ENCODE measurements at regions not wholly inside any gene's neighbourhood (a gene's known extent, or its start where the extent isn't known, plus 50 kb on each side); places are given as distances from the start of the nearest gene placed in this dataset.

GRCh38 chr3:193859195-193859594 lies 266.2 kb downstream of the OPA1 start:
- Histone ChIP-seq H3K9me3 (ENCODE audit: control insufficient read depth, low read length) (no peaks in the 10 kb centered on the region), H3K4me1 (no peaks in the 10 kb centered on the region), H2AFZ (no peak overlapping the region), H3K79me2 (no peaks in the 10 kb centered on the region), H3K4me2 (ENCODE audit: low read length) (no peak overlapping the region), H3K9ac (no peak overlapping the region), H3K36me3 (ENCODE audit: control insufficient read depth, insufficient read depth, low read length) (no peaks in the 10 kb centered on the region), H3K4me3 (ENCODE audit: low read depth, low read length) (no peak overlapping the region), H3K27ac (no peak overlapping the region), H3K27me3 (ENCODE audit: control insufficient read depth, insufficient read depth, low read length) (no peaks in the 10 kb centered on the region)
- TF ChIP-seq CTCF (IDR thresholded peaks at IDR 0.05) = no peak

GRCh38 chr3:193861012-193861411 lies 268.0 kb downstream of the OPA1 start:
- no peak overlapping the region for H3K9ac ChIP-seq
- H2AFZ ChIP-seq = no peak overlapping the region
- no peaks in the 10 kb centered on the region for H3K9me3 ChIP-seq (ENCODE audit: control insufficient read depth, low read length)
- H3K36me3 ChIP-seq (ENCODE audit: control insufficient read depth, insufficient read depth, low read length) = no peaks in the 10 kb centered on the region
- H3K27me3 ChIP-seq (ENCODE audit: control insufficient read depth, insufficient read depth, low read length) = no peaks in the 10 kb centered on the region
- no peak overlapping the region for H3K4me3 ChIP-seq (ENCODE audit: low read depth, low read length)
- H3K79me2 ChIP-seq = no peaks in the 10 kb centered on the region
- TF ChIP-seq CTCF (IDR thresholded peaks at IDR 0.05) = no peak
- H3K4me2 ChIP-seq (ENCODE audit: low read length) = no peak overlapping the region
- H3K4me1 ChIP-seq = no peaks in the 10 kb centered on the region
- H3K27ac ChIP-seq = no peak overlapping the region

GRCh38 chr3:193862843-193863242 lies 269.8 kb downstream of the OPA1 start:
- H3K27me3 ChIP-seq (ENCODE audit: control insufficient read depth, insufficient read depth, low read length) = no peaks in the 10 kb centered on the region
- H3K27ac ChIP-seq = no peak overlapping the region
- no peaks in the 10 kb centered on the region for H3K9me3 ChIP-seq (ENCODE audit: control insufficient read depth, low read length)
- H2AFZ ChIP-seq = no peak overlapping the region
- H3K79me2 ChIP-seq = no peaks in the 10 kb centered on the region
- no peak overlapping the region for H3K4me2 ChIP-seq (ENCODE audit: low read length)
- no peak for TF ChIP-seq CTCF (IDR thresholded peaks at IDR 0.05)
- no peak overlapping the region for H3K9ac ChIP-seq
- no peaks in the 10 kb centered on the region for H3K4me1 ChIP-seq
- H3K36me3 ChIP-seq (ENCODE audit: control insufficient read depth, insufficient read depth, low read length) = no peaks in the 10 kb centered on the region
- no peak overlapping the region for H3K4me3 ChIP-seq (ENCODE audit: low read depth, low read length)

GRCh38 chr3:193863657-193864357 lies 270.8 kb downstream of the OPA1 start:
- H3K27ac ChIP-seq = no peak overlapping the region

More at GRCh38 chr3:193863657-193864357, 270.8 kb downstream of the OPA1 start:
- Histone ChIP-seq H3K4me2 (ENCODE audit: low read length) (no peak overlapping the region), H3K4me3 (ENCODE audit: low read depth, low read length) (no peak overlapping the region), H3K79me2 (no peaks in the 10 kb centered on the region), H3K9ac (no peak overlapping the region), H3K36me3 (ENCODE audit: control insufficient read depth, insufficient read depth, low read length) (no peaks in the 10 kb centered on the region), H3K4me1 (no peaks in the 10 kb centered on the region), H2AFZ (no peak overlapping the region), H3K27me3 (ENCODE audit: control insufficient read depth, insufficient read depth, low read length) (no peaks in the 10 kb centered on the region), H3K9me3 (ENCODE audit: control insufficient read depth, low read length) (no peaks in the 10 kb centered on the region)
- TF ChIP-seq CTCF (IDR thresholded peaks at IDR 0.05) = no peak
